ENCODE measurements at regions not wholly inside any gene's neighbourhood (a gene's known extent, or its start where the extent isn't known, plus 50 kb on each side); places are given as distances from the start of the nearest gene placed in this dataset.
"Not testable (repeated sequence)": the region's sequence is repeated elsewhere in the genome, so short reads cannot be mapped to it uniquely, and the experiment has no call there.

- TF ChIP-seq, protein P1, sequence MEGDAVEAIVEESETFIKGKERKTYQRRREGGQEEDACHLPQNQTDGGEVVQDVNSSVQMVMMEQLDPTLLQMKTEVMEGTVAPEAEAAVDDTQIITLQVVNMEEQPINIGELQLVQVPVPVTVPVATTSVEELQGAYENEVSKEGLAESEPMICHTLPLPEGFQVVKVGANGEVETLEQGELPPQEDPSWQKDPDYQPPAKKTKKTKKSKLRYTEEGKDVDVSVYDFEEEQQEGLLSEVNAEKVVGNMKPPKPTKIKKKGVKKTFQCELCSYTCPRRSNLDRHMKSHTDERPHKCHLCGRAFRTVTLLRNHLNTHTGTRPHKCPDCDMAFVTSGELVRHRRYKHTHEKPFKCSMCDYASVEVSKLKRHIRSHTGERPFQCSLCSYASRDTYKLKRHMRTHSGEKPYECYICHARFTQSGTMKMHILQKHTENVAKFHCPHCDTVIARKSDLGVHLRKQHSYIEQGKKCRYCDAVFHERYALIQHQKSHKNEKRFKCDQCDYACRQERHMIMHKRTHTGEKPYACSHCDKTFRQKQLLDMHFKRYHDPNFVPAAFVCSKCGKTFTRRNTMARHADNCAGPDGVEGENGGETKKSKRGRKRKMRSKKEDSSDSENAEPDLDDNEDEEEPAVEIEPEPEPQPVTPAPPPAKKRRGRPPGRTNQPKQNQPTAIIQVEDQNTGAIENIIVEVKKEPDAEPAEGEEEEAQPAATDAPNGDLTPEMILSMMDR (IDR thresholded peaks at IDR 0.05 in 8 of 11, conservative IDR thresholded peaks at IDR 0.05 in 3 of 11) = not testable (repeated sequence)
- TF ChIP-seq POLR2AphosphoS5, POLR2A (IDR thresholded peaks at IDR 0.05): not testable (repeated sequence)
Observed at GRCh38 chr1:146400173-146401121, 171.6 kb upstream of the NOTCH2NLA start.

Measured in spleen (tissue), 7 donors.